ENCODE measurements at regions not wholly inside any gene's neighbourhood (a gene's known extent, or its start where the extent isn't known, plus 50 kb on each side); places are given as distances from the start of the nearest gene placed in this dataset.

DNA sequence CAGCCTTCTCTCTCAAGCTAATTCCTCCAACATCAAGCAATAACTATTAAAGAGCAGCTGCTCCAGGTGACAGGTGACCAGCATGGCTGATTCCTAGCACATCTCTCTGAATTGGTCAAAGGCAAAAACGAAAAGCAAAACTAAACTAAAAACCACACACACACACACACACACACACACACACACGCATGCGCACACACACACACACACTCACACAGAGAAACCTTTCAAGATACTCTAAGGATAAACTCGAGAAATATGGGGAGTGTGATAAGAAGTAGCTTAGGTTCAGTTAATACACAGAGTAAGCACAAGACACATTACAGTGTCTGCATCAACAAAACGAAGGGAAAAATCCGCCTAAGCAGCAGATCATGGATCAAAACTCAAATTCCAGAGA lies 74.5 kb upstream of the FZD7 start:
- H3K4me1 ChIP-seq (ENCODE audit: control insufficient read depth, insufficient read depth, low read length) = no peaks in the 10 kb centered on the region
- ATAC-seq = no peak
- H3K36me3 ChIP-seq (ENCODE audit: control insufficient read depth, insufficient read depth, low read length) = no peaks in the 10 kb centered on the region
- no peak for TF ChIP-seq TCF7L2 (IDR thresholded peaks at IDR 0.05; ENCODE audit: low read depth, low read length)
- TF ChIP-seq SIN3A (IDR thresholded peaks at IDR 0.05; ENCODE audit: borderline replicate concordance, insufficient read depth, low read depth, low read length) = no peak
- TF ChIP-seq POLR2AphosphoS5 (IDR thresholded peaks at IDR 0.05; ENCODE audit: low read depth, low read length) = no peak
- no peak for TF ChIP-seq REST (IDR thresholded peaks at IDR 0.05; ENCODE audit: insufficient read depth in 1 of 2, low read depth in 2 of 2, low read length in 1 of 2)
- TF ChIP-seq CTCF (IDR thresholded peaks at IDR 0.05) = no peak
- intact Hi-C loops (cut with micrococcal nuclease; ENCODE audit: unreplicated experiment) = no loop called here
- no peak overlapping the region for H3K27ac ChIP-seq (ENCODE audit: low read length)
- H3K4me3 ChIP-seq (ENCODE audit: low read depth in 2 of 2, low read length in 2 of 2) = no peak overlapping the region
- in situ Hi-C loops (cut with HindIII; ENCODE audit: low pct_unique_long_range_greater_than_20kb, low sequenced_read_pairs) = no loop called here
- ChIA-PET POLR2A (no interaction called here), CTCF (no interaction called here)
- H3K9me3 ChIP-seq (ENCODE audit: control insufficient read depth, insufficient read depth, low read depth, low read length) = no peaks in the 10 kb centered on the region
- BruUV-seq (replicated peaks) = no TSS peak
- no peak for DNase-seq (ENCODE audit: low read depth, low spot score)
- H3K27me3 ChIP-seq (ENCODE audit: control insufficient read depth, insufficient read depth, low read length) = no peaks in the 10 kb centered on the region

DNA sequence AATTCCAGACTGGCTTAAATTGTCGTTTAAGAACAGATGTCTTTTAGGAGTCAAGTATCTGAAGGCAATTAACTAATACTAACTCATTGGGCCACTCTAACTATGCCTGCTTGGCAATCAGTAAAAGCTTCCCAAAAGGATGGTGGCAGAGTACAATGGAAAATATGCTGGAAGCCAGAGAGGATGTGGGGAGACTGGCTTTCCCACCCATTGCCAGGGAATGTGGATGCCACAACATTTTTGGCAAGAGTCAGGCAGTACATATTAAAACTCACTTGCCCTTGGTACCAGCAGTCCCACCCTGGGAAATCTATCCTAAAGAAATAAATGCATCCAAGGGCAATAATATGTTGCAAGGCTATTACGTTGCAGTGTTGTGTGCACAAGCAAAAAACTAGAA lies 74.0 kb upstream of the FZD7 start:
- DNase-seq (ENCODE audit: low read depth, low spot score) (no peak), ATAC-seq (no peak)
- ChIA-PET CTCF (no interaction called here), POLR2A (no interaction called here)
- no TSS peak for BruUV-seq (replicated peaks)
- Histone ChIP-seq H3K27ac (ENCODE audit: low read length) (no peak overlapping the region), H3K4me1 (ENCODE audit: control insufficient read depth, insufficient read depth, low read length) (no peaks in the 10 kb centered on the region), H3K4me3 (ENCODE audit: low read depth in 2 of 2, low read length in 2 of 2) (no peak overlapping the region), H3K27me3 (ENCODE audit: control insufficient read depth, insufficient read depth, low read length) (no peaks in the 10 kb centered on the region), H3K36me3 (ENCODE audit: control insufficient read depth, insufficient read depth, low read length) (no peaks in the 10 kb centered on the region), H3K9me3 (ENCODE audit: control insufficient read depth, insufficient read depth, low read depth, low read length) (no peaks in the 10 kb centered on the region)
- in situ Hi-C loops (cut with HindIII; ENCODE audit: low pct_unique_long_range_greater_than_20kb, low sequenced_read_pairs) = no loop called here
- no peak for TF ChIP-seq TCF7L2 (IDR thresholded peaks at IDR 0.05; ENCODE audit: low read depth, low read length)
- TF ChIP-seq SIN3A (IDR thresholded peaks at IDR 0.05; ENCODE audit: borderline replicate concordance, insufficient read depth, low read depth, low read length) = no peak
- no peak for TF ChIP-seq REST (IDR thresholded peaks at IDR 0.05; ENCODE audit: insufficient read depth in 1 of 2, low read depth in 2 of 2, low read length in 1 of 2)
- no peak for TF ChIP-seq CTCF (IDR thresholded peaks at IDR 0.05)
- TF ChIP-seq POLR2AphosphoS5 (IDR thresholded peaks at IDR 0.05; ENCODE audit: low read depth, low read length) = no peak
- intact Hi-C loops (cut with micrococcal nuclease; ENCODE audit: unreplicated experiment) = no loop called here
